K562 (cell line): ENCODE measurements at regions not wholly inside any gene's neighbourhood (a gene's known extent, or its start where the extent isn't known, plus 50 kb on each side); places are given as distances from the start of the nearest gene placed in this dataset.
A peak's percentile ranks its signal among the peaks of the same experiment; 100 is the strongest.

Experiments used
- ARID1B ChIP-seq: fragments of 450-650 bp; IDR thresholded peaks from 2 replicates; pipeline ENCODE4 v1.6.1; 2016; ENCODE audit warnings: antibody characterized with exemption, mild to moderate bottlenecking, inconsistent platforms
- EP400 ChIP-seq: fragments of 450-650 bp; IDR thresholded peaks from 2 replicates; pipeline ENCODE4 v1.6.1; 2017; ENCODE audit warnings: antibody characterized with exemption, mild to moderate bottlenecking, moderate library complexity
- ZC3H11A ChIP-seq: IDR thresholded peaks from 2 replicates; pipeline ENCODE4 v1.6.1; 2012; ENCODE audit warnings: low read depth, low read length, improper control_type of control experiment
- ZNF121 ChIP-seq: sonication (generic); formaldehyde crosslinking; conservative IDR thresholded peaks from 2 replicates; pipeline ENCODE4 v1.8.0; 2022; ENCODE audit warnings: missing genetic modification reagents
- ZNF76 ChIP-seq: fragments of 250-450 bp; sonication (Bioruptor Pico); IDR thresholded peaks from 2 replicates; pipeline ENCODE4 v1.4.0; 2020; ENCODE audit warnings: mild to moderate bottlenecking, moderate library complexity, borderline replicate concordance
- TF ChIP-seq, protein P1 (sequence below): sonication (generic); formaldehyde crosslinking; IDR thresholded peaks from 2 replicates; pipeline ENCODE4 v1.8.1; 2023; ENCODE audit warnings: missing genetic modification reagents, mild to moderate bottlenecking, borderline replicate concordance
- TF ChIP-seq, protein P2 (sequence below), 2 experiments: fragments of 450-650 bp; IDR thresholded peaks; 2 replicates each; pipeline ENCODE4 v1.6.1; 2016
- TF ChIP-seq, protein P3 (sequence below): IDR thresholded peaks from 3 replicates; pipeline ENCODE4 v1.6.1; 2011; ENCODE audit warnings: borderline replicate concordance, mild to moderate bottlenecking, moderate library complexity; ENCODE audit not compliant: insufficient read length; ENCODE audit errors: extremely low read depth
- TF ChIP-seq, protein P4 (sequence below): fragments of 450-650 bp; conservative IDR thresholded peaks from 2 replicates; pipeline ENCODE4 v1.6.1; 2016; ENCODE audit warnings: missing genetic modification characterization, low read depth, mild to moderate bottlenecking, missing compliant biosample characterization, moderate library complexity
- TF ChIP-seq, protein P5 (sequence below): fragments of 250-450 bp; sonication (Bioruptor Pico); IDR thresholded peaks from 2 replicates; pipeline ENCODE4 v1.5.0; 2021; ENCODE audit warnings: mild to moderate bottlenecking, moderate library complexity

DNA sequence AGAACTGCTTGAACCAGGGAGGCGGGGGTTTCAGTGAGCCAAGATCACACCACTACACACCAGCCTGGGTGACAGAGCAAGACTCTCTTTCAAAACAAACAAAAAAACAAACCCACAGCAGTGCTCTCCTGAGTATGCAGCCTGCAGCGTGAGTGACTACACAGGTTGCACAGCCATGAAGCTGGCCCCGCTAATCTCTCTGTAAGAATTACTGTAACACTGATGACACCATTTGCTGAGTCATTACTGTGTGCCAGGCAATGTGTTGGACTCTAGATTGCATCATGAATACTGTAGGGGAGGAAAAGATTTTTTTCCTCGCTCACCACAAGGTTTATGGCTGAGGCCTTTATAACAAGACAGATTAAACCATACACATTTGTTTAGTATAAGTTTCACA is 118.6 kb upstream of the ATP8B1 start (continued):
- TF ChIP-seq, protein P1, sequence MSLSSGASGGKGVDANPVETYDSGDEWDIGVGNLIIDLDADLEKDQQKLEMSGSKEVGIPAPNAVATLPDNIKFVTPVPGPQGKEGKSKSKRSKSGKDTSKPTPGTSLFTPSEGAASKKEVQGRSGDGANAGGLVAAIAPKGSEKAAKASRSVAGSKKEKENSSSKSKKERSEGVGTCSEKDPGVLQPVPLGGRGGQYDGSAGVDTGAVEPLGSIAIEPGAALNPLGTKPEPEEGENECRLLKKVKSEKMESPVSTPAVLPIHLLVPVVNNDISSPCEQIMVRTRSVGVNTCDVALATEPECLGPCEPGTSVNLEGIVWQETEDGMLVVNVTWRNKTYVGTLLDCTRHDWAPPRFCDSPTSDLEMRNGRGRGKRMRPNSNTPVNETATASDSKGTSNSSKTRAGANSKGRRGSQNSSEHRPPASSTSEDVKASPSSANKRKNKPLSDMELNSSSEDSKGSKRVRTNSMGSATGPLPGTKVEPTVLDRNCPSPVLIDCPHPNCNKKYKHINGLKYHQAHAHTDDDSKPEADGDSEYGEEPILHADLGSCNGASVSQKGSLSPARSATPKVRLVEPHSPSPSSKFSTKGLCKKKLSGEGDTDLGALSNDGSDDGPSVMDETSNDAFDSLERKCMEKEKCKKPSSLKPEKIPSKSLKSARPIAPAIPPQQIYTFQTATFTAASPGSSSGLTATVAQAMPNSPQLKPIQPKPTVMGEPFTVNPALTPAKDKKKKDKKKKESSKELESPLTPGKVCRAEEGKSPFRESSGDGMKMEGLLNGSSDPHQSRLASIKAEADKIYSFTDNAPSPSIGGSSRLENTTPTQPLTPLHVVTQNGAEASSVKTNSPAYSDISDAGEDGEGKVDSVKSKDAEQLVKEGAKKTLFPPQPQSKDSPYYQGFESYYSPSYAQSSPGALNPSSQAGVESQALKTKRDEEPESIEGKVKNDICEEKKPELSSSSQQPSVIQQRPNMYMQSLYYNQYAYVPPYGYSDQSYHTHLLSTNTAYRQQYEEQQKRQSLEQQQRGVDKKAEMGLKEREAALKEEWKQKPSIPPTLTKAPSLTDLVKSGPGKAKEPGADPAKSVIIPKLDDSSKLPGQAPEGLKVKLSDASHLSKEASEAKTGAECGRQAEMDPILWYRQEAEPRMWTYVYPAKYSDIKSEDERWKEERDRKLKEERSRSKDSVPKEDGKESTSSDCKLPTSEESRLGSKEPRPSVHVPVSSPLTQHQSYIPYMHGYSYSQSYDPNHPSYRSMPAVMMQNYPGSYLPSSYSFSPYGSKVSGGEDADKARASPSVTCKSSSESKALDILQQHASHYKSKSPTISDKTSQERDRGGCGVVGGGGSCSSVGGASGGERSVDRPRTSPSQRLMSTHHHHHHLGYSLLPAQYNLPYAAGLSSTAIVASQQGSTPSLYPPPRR (CRISPR knock-in tag), result no peak
- TF ChIP-seq ARID1B, result peak; percentile 58; the same call in 1 of the 2 replicates
- TF ChIP-seq, protein P2, sequence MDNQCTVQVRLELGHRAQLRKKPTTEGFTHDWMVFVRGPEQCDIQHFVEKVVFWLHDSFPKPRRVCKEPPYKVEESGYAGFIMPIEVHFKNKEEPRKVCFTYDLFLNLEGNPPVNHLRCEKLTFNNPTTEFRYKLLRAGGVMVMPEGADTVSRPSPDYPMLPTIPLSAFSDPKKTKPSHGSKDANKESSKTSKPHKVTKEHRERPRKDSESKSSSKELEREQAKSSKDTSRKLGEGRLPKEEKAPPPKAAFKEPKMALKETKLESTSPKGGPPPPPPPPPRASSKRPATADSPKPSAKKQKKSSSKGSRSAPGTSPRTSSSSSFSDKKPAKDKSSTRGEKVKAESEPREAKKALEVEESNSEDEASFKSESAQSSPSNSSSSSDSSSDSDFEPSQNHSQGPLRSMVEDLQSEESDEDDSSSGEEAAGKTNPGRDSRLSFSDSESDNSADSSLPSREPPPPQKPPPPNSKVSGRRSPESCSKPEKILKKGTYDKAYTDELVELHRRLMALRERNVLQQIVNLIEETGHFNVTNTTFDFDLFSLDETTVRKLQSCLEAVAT (IDR thresholded peaks at IDR 0.05), result no peak; a peak in 1 of 4 replicates
- TF ChIP-seq, protein P3, sequence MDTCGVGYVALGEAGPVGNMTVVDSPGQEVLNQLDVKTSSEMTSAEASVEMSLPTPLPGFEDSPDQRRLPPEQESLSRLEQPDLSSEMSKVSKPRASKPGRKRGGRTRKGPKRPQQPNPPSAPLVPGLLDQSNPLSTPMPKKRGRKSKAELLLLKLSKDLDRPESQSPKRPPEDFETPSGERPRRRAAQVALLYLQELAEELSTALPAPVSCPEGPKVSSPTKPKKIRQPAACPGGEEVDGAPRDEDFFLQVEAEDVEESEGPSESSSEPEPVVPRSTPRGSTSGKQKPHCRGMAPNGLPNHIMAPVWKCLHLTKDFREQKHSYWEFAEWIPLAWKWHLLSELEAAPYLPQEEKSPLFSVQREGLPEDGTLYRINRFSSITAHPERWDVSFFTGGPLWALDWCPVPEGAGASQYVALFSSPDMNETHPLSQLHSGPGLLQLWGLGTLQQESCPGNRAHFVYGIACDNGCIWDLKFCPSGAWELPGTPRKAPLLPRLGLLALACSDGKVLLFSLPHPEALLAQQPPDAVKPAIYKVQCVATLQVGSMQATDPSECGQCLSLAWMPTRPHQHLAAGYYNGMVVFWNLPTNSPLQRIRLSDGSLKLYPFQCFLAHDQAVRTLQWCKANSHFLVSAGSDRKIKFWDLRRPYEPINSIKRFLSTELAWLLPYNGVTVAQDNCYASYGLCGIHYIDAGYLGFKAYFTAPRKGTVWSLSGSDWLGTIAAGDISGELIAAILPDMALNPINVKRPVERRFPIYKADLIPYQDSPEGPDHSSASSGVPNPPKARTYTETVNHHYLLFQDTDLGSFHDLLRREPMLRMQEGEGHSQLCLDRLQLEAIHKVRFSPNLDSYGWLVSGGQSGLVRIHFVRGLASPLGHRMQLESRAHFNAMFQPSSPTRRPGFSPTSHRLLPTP, result no peak
- no peak for TF ChIP-seq ZNF76 (CRISPR knock-in tag)
- TF ChIP-seq, protein P4, sequence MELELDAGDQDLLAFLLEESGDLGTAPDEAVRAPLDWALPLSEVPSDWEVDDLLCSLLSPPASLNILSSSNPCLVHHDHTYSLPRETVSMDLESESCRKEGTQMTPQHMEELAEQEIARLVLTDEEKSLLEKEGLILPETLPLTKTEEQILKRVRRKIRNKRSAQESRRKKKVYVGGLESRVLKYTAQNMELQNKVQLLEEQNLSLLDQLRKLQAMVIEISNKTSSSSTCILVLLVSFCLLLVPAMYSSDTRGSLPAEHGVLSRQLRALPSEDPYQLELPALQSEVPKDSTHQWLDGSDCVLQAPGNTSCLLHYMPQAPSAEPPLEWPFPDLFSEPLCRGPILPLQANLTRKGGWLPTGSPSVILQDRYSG (tag), result no peak
- TF ChIP-seq ZC3H11A, result no peak
- TF ChIP-seq, protein P5, sequence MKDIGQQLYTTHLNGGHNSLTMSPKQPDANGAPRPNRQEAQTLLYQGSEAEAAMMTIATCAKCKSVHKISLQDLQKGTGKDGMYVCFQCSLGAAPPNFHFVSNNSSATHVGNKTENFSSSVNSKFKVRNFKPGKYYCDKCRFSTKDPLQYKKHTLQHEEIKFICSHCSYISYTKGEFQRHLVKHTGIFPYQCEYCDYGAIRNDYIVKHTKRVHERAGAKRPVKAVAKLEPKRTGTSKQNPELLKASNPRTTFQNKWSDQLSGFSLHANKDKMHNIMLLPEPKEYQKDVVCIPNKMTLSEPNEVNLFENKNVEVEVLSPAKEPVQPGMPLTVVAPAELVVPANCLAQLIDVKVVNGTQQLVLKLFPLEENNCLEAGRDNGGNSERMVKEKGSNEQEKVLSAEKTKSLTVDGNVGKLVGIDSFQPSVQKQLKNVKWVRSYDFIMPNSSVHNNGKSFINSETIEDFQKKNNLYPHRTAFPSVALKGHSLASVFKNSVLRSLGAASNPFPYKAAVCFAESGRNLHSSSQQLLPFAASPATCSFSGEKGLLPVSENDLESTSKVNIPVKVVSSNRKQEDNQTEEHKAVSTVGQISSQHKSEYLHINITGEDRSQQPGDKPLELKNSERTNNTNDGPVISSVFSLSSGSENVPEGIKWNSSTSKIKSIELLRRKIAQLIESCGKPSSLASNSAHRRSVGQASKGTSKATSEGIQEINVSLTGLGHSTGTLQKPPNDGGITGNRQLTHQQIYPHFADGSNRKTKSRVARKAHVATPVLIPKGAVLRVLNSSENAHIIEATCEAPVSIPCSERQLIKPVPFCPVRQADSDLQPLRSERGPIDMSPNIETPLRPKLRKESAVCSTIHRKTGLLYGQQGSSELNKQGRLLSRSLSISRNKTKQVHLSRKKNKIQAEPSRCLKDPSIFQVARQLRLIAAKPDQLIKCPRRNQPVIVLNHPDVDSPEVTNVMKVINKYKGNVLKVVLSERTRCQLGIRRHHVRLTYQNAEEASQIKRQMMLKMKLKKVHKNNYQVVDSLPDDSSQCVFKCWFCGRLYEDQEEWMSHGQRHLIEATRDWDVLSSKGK (CRISPR knock-in tag), result no peak
- no peak for TF ChIP-seq ZNF121 (CRISPR knock-in tag)
- TF ChIP-seq EP400, result peak; percentile 39; the same call in 1 of the 2 replicates
